ENCODE measurements at regions not wholly inside any gene's neighbourhood (a gene's known extent, or its start where the extent isn't known, plus 50 kb on each side); places are given as distances from the start of the nearest gene placed in this dataset.

- no peak overlapping the region for H3K4me3 ChIP-seq
- TF ChIP-seq, protein P1, sequence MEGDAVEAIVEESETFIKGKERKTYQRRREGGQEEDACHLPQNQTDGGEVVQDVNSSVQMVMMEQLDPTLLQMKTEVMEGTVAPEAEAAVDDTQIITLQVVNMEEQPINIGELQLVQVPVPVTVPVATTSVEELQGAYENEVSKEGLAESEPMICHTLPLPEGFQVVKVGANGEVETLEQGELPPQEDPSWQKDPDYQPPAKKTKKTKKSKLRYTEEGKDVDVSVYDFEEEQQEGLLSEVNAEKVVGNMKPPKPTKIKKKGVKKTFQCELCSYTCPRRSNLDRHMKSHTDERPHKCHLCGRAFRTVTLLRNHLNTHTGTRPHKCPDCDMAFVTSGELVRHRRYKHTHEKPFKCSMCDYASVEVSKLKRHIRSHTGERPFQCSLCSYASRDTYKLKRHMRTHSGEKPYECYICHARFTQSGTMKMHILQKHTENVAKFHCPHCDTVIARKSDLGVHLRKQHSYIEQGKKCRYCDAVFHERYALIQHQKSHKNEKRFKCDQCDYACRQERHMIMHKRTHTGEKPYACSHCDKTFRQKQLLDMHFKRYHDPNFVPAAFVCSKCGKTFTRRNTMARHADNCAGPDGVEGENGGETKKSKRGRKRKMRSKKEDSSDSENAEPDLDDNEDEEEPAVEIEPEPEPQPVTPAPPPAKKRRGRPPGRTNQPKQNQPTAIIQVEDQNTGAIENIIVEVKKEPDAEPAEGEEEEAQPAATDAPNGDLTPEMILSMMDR (IDR thresholded peaks at IDR 0.05), result no peak
- no peaks in the 10 kb centered on the region for H3K36me3 ChIP-seq
- H3K4me1 ChIP-seq, result peaks cover 0 to 3% (median 0%) of the 10 kb centered on the region in 4 donors
- H3K9me3 ChIP-seq, result no peaks in the 10 kb centered on the region
- DNase-seq, result no peak
- intact Hi-C loops (cut with DNase I; ENCODE audit: low total_unique reads), result no loop called here
- peaks cover 0 to 11% of the 10 kb centered on the region in 2 donors for H3K27me3 ChIP-seq
- no peak overlapping the region for H3K27ac ChIP-seq
Observed at GRCh38 chr2:30026091-30027055, 105.0 kb upstream of the ALK start.

DNA sequence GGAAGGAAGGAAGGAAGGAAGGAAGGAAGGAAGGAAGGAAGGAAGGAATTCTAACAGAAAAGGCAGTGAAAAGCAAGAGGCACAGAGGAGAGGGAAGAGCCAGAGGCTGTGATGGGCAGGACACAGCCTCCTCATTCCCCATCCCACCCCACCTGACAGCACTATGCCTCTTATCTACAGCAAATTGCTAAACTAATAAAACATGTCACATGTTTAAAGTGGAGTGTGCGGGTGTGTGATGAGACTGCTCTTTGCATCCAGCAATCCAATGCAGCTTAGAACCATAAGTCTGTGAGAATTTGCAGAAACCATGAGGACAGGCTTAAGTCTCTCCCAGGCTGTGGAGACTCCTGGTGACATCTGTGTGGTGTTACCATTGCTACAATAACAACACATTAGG is 108.4 kb upstream of the ALK start:
- TF ChIP-seq, protein P1 (IDR thresholded peaks at IDR 0.05), result no peak
- Histone ChIP-seq H3K27me3 (peaks cover 0 to 9% of the 10 kb centered on the region in 2 donors), H3K4me1 (peaks cover 0 to 3% (median 0%) of the 10 kb centered on the region in 4 donors), H3K4me3 (no peak overlapping the region), H3K27ac (no peak overlapping the region), H3K36me3 (no peaks in the 10 kb centered on the region), H3K9me3 (no peaks in the 10 kb centered on the region)
- no peak for DNase-seq
- intact Hi-C loops (cut with DNase I; ENCODE audit: low total_unique reads), result no loop called here

GRCh38 chr2:30030361-30030760 is 109.0 kb upstream of the ALK start:
- Histone ChIP-seq H3K27ac (no peak overlapping the region), H3K4me3 (no peak overlapping the region), H3K27me3 (peaks cover 0 to 9% of the 10 kb centered on the region in 2 donors), H3K9me3 (no peaks in the 10 kb centered on the region), H3K4me1 (peaks cover 0 to 3% (median 0%) of the 10 kb centered on the region in 4 donors), H3K36me3 (no peaks in the 10 kb centered on the region)
- intact Hi-C loops (cut with DNase I; ENCODE audit: low total_unique reads), result no loop called here
- DNase-seq, result no peak
- TF ChIP-seq, protein P1 (IDR thresholded peaks at IDR 0.05), result no peak

DNA sequence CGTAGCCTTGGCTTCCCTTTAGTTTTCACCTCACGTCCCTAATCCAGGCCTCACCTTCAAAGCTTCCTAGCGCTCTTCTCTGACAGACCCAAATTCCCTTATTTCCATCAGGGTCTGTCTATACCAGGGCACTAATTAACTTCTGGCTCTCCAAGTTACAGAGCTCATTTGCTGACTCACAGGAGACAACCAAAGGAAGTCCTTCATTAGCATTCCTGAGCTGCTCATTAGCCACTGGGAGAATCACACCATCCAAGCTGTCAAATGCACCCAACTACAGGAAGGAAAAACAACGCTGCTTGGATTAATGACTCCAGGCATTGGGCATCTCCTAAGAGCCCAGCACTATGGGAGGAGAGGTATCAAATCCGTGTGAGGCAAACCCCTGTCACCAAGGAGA is 109.8 kb upstream of the ALK start:
- H3K36me3 ChIP-seq, result no peaks in the 10 kb centered on the region
- no peak overlapping the region for H3K4me3 ChIP-seq
- no peak for DNase-seq
- peaks cover 0 to 3% (median 0%) of the 10 kb centered on the region in 4 donors for H3K4me1 ChIP-seq
- no peak overlapping the region for H3K27ac ChIP-seq
- intact Hi-C loops (cut with DNase I; ENCODE audit: low total_unique reads), result no loop called here
- H3K27me3 ChIP-seq, result peaks cover 0 to 5% of the 10 kb centered on the region in 2 donors
- TF ChIP-seq, protein P1 (IDR thresholded peaks at IDR 0.05), result no peak
- H3K9me3 ChIP-seq, result no peaks in the 10 kb centered on the region

- intact Hi-C loops (cut with DNase I; ENCODE audit: low total_unique reads), result no loop called here
- no peak overlapping the region for H3K27ac ChIP-seq
- TF ChIP-seq, protein P1 (IDR thresholded peaks at IDR 0.05), result no peak
- H3K36me3 ChIP-seq, result no peaks in the 10 kb centered on the region
- H3K4me3 ChIP-seq, result no peak overlapping the region
- no peak for DNase-seq
- no peaks in the 10 kb centered on the region for H3K4me1 ChIP-seq
- H3K27me3 ChIP-seq, result no peaks in the 10 kb centered on the region
- H3K9me3 ChIP-seq, result no peaks in the 10 kb centered on the region
Observed at GRCh38 chr2:30034052-30034775, 112.6 kb upstream of the YPEL5 start.
